Activated T-cell treated with anti-CD3 and anti-CD28 coated beads, Interleukin-2, amount 50 U/mL, for 24 hours (primary cell): ENCODE measurements at regions not wholly inside any gene's neighbourhood (a gene's known extent, or its start where the extent isn't known, plus 50 kb on each side); places are given as distances from the start of the nearest gene placed in this dataset.

Experiments used
- DNase-seq: peaks from one replicate; pipeline ENCODE4 v3.0.0-alpha.2; 2020
- H3K27ac Mint-ChIP-seq: 2 replicates; pipeline ENCODE4 v1.8.0; 2020; ENCODE audit warnings: mild to moderate bottlenecking, mixed read lengths
- H3K27me3 Mint-ChIP-seq: 2 replicates; pipeline ENCODE4 v1.8.0; 2020; ENCODE audit warnings: mixed read lengths
- H3K36me3 Mint-ChIP-seq: 2 replicates; pipeline ENCODE4 v1.8.0; 2020; ENCODE audit warnings: low read depth, mixed read lengths
- H3K4me1 Mint-ChIP-seq: 2 replicates; pipeline ENCODE4 v1.8.0; 2020; ENCODE audit warnings: low read depth, mixed read lengths
- H3K4me3 Mint-ChIP-seq: 2 replicates; pipeline ENCODE4 v1.8.0; 2020; ENCODE audit warnings: mild to moderate bottlenecking, moderate library complexity, mixed read lengths
- H3K9me3 Mint-ChIP-seq: 2 replicates; pipeline ENCODE4 v1.8.0; 2020; ENCODE audit warnings: mixed read lengths

GRCh38 chrX:87727620-87728019 lies 210.0 kb downstream of the KLHL4 start:
- Mint-ChIP-seq H3K4me3 (no peak overlapping the region), H3K4me1 (no peaks in the 10 kb centered on the region), H3K9me3 (no peaks in the 10 kb centered on the region), H3K27me3 (peaks cover 4% of the 10 kb centered on the region), H3K36me3 (no peaks in the 10 kb centered on the region), H3K27ac (no peak overlapping the region)
- DNase-seq = no peak

- no peaks in the 10 kb centered on the region for H3K4me1 Mint-ChIP-seq
Measured at GRCh38 chrX:87728024-87728423, 210.4 kb downstream of the KLHL4 start.

DNA sequence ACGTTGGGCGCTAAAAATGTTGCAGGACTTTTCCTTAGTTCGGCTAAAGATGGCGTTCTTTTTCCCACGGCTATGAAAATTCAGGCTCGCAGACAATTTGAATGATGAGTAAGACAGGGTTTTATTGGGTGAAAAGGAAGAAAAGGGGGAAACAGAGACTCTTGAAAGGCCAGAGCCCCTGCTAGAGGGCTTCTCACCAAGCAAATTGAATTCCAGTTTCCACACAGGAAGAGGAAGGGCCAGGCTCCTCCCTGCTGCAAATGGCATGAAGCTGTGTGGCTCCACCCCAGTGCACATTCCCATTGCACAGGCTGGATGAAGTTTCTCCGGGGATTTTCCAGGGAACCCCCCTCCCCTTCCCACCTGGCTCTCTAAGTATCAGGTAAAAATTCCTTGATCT lies 210.9 kb downstream of the KLHL4 start:
- no peak overlapping the region for H3K4me3 Mint-ChIP-seq
- no peak overlapping the region for H3K27ac Mint-ChIP-seq
- H3K36me3 Mint-ChIP-seq = no peaks in the 10 kb centered on the region
- no peak for DNase-seq
- H3K4me1 Mint-ChIP-seq = no peaks in the 10 kb centered on the region
- no peaks in the 10 kb centered on the region for H3K9me3 Mint-ChIP-seq
- H3K27me3 Mint-ChIP-seq = peaks cover 6% of the 10 kb centered on the region

More at GRCh38 chrX:87728024-87728423, 210.4 kb downstream of the KLHL4 start:
- no peaks in the 10 kb centered on the region for H3K9me3 Mint-ChIP-seq
- no peaks in the 10 kb centered on the region for H3K36me3 Mint-ChIP-seq
- peaks cover 4% of the 10 kb centered on the region for H3K27me3 Mint-ChIP-seq
- no peak for DNase-seq
- no peak overlapping the region for H3K4me3 Mint-ChIP-seq
- no peak overlapping the region for H3K27ac Mint-ChIP-seq

- Mint-ChIP-seq H3K4me1 (no peaks in the 10 kb centered on the region), H3K27me3 (peaks cover 9% of the 10 kb centered on the region), H3K27ac (no peak overlapping the region), H3K4me3 (no peak overlapping the region), H3K36me3 (no peaks in the 10 kb centered on the region), H3K9me3 (no peaks in the 10 kb centered on the region)
- no peak for DNase-seq
Measured at GRCh38 chrX:87732133-87732532, 214.5 kb downstream of the KLHL4 start.

- H3K36me3 Mint-ChIP-seq = no peaks in the 10 kb centered on the region
- no peak for DNase-seq
- no peaks in the 10 kb centered on the region for H3K9me3 Mint-ChIP-seq
- no peaks in the 10 kb centered on the region for H3K4me1 Mint-ChIP-seq
- H3K4me3 Mint-ChIP-seq = no peak overlapping the region
- H3K27ac Mint-ChIP-seq = no peak overlapping the region
- peaks cover 12% of the 10 kb centered on the region for H3K27me3 Mint-ChIP-seq
Measured at GRCh38 chrX:87736576-87736975, 219.0 kb downstream of the KLHL4 start.

DNA sequence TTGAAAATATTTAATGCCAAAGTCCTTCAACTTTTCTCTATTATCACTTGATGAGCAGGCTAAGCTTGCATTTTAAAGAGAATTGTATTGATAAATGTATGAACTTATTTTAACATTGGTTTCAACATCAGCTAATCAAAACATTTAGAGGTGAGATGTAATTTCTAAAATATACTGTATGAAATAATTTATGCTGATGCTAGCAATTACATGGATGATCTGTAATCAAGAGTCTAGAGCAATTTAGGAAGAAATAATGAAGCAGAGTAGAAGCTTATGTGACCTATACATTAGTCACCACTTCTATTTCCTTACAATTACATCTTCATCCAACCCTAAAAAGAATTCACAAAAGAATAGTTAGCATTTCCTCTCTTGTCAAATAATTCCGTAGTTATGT lies 226.8 kb downstream of the KLHL4 start:
- H3K4me3 Mint-ChIP-seq = no peak overlapping the region
- no peaks in the 10 kb centered on the region for H3K36me3 Mint-ChIP-seq
- H3K27me3 Mint-ChIP-seq = peaks cover 3% of the 10 kb centered on the region
- no peaks in the 10 kb centered on the region for H3K9me3 Mint-ChIP-seq
- DNase-seq = no peak
- H3K4me1 Mint-ChIP-seq = no peaks in the 10 kb centered on the region
- H3K27ac Mint-ChIP-seq = no peak overlapping the region

GRCh38 chrX:87755493-87755892 lies 237.9 kb downstream of the KLHL4 start:
- Mint-ChIP-seq H3K4me3 (no peak overlapping the region), H3K9me3 (peaks cover 16% of the 10 kb centered on the region), H3K27me3 (no peaks in the 10 kb centered on the region), H3K36me3 (no peaks in the 10 kb centered on the region), H3K27ac (no peak overlapping the region), H3K4me1 (no peaks in the 10 kb centered on the region)
- no peak for DNase-seq

DNA sequence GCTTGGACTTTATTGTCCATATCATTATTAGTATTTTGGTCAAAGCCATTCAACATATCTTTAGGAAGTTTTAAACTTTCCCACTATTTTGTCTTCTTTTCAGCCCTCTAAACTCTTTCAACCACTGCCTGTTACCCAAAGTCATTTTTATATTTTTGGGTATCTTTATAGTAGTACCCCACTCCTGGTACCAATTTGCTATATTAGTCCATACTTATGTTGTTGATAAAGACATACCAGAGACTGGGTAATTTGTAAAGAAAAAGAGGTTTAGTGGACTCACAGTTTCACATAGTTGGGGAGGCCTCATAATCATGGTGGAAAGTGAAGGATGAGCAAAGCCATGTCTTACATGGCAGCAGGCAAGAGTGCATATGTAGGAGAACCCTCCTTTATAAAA lies 271.4 kb downstream of the KLHL4 start:
- no peak for DNase-seq
- Mint-ChIP-seq H3K27ac (no peak overlapping the region), H3K36me3 (no peaks in the 10 kb centered on the region), H3K27me3 (no peaks in the 10 kb centered on the region), H3K4me3 (no peak overlapping the region), H3K9me3 (peaks cover 20% of the 10 kb centered on the region), H3K4me1 (no peaks in the 10 kb centered on the region)

DNA sequence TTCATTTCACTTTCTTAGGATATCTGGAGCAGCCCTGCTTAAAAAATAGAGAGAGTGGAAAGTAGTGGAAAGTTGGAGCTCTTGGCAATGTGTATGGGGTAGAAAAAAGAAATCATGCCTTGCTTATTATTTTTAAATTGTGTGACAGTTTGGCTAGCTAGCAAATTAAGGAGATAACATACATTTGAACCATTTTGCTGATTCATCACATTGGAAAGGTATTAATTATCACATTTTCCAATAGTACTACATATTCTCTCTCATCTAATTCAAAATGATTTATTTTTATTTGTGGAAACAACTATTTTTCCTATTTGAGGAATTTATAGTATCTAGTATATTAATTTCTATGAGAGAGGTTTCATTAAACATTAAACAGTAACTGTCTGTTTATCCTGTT lies 280.4 kb downstream of the KLHL4 start:
- Mint-ChIP-seq H3K27ac (no peak overlapping the region), H3K4me1 (no peaks in the 10 kb centered on the region), H3K27me3 (peaks cover 11% of the 10 kb centered on the region), H3K36me3 (no peaks in the 10 kb centered on the region), H3K9me3 (no peaks in the 10 kb centered on the region), H3K4me3 (no peak overlapping the region)
- DNase-seq = no peak

- no peaks in the 10 kb centered on the region for H3K4me1 Mint-ChIP-seq
- H3K27ac Mint-ChIP-seq = no peak overlapping the region
- no peaks in the 10 kb centered on the region for H3K27me3 Mint-ChIP-seq
- no peak overlapping the region for H3K4me3 Mint-ChIP-seq
- DNase-seq = no peak
- H3K36me3 Mint-ChIP-seq = no peaks in the 10 kb centered on the region
- H3K9me3 Mint-ChIP-seq = no peaks in the 10 kb centered on the region
Measured at GRCh38 chrX:87805829-87806490, 288.4 kb downstream of the KLHL4 start.

DNA sequence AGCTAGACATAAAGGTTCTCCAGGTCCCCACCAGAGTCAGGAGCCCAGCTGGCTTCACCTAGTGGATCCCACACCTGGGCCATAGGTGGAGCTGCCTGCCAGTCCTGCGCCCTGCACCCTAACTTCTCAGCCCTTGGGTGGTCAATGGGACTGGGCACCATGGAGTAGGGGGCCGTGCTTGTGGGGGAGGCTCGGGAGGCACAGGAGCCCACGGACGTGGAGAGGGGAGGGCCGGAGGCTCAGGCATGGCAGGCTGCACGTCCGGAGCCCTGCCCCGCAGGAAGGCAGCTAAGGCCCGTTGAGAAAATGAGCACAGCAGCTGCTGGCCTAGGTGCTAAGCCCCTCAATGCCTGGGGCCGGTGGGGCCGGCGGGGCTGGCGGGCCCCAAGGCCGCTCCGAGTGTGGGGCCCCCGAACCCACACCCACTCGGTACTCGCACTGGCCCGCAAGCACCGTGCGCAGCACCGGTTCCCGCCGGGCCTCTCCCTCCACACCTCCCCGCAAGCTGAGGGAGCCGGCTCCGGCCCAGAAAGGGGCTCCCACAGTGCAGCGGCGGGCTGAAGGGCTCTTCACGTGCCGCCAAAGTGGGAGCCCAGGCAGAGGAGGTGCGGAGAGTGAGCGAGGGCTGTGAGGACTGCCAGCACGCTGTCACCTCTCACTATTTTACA lies 291.1 kb downstream of the KLHL4 start:
- Mint-ChIP-seq H3K36me3 (no peaks in the 10 kb centered on the region), H3K27ac (no peak overlapping the region), H3K4me3 (no peak overlapping the region), H3K9me3 (no peaks in the 10 kb centered on the region), H3K27me3 (peaks cover 3% of the 10 kb centered on the region), H3K4me1 (no peaks in the 10 kb centered on the region)
- DNase-seq = no peak

DNA sequence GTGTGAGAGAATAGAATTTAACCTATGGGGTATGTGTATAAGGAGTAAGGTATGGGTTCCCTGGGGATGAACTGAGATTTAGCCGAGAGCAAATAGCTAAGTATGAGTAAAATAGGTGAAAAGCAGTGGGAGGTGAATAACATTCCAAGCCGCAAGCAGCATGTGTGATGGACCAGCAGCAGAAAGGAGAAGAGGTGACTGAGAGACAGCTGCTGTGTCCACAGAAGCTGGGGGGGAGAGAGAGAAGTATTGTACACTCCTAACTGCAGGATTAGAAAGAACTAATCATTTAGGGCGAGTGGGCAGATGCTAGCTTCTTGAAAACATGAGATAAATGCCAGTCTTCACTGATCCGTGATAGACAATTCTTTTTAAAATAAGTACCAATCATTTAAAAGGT lies 296.0 kb downstream of the KLHL4 start:
- H3K36me3 Mint-ChIP-seq = no peaks in the 10 kb centered on the region
- H3K9me3 Mint-ChIP-seq = no peaks in the 10 kb centered on the region
- peaks cover 4% of the 10 kb centered on the region for H3K27me3 Mint-ChIP-seq
- H3K4me3 Mint-ChIP-seq = no peak overlapping the region
- no peak for DNase-seq
- no peaks in the 10 kb centered on the region for H3K4me1 Mint-ChIP-seq
- no peak overlapping the region for H3K27ac Mint-ChIP-seq

DNA sequence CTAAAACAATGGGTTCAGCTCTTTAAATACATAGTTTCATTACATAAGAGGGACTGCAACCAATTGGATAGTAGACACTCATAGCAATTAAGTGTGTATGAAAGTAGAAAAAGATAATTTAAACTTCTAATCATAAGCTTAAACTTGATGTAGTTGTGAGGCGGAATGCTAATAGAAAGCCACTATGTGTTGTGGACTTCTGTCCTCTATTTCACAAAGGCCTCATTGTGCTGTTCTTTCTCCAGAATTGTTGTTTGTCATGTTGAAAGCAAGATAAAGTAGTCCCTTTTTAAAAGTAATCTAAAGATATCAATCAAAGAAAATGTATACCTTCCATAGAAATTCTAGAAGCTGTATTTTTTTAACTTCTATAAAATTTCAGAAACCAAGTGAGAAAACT lies 329.4 kb downstream of the KLHL4 start:
- no peaks in the 10 kb centered on the region for H3K4me1 Mint-ChIP-seq
- H3K27ac Mint-ChIP-seq = no peak overlapping the region

GRCh38 chrX:87873347-87873941 lies 355.8 kb downstream of the KLHL4 start:
- DNase-seq = no peak
- Mint-ChIP-seq H3K27ac (no peak overlapping the region), H3K36me3 (no peaks in the 10 kb centered on the region), H3K4me3 (no peak overlapping the region), H3K9me3 (no peaks in the 10 kb centered on the region), H3K27me3 (peaks cover 10% of the 10 kb centered on the region), H3K4me1 (peaks cover 10% of the 10 kb centered on the region)

More for the DNA sequence above, 329.4 kb downstream of the KLHL4 start:
- no peak for DNase-seq
- Mint-ChIP-seq H3K27me3 (peaks cover 8% of the 10 kb centered on the region), H3K4me3 (no peak overlapping the region), H3K9me3 (peaks cover 5% of the 10 kb centered on the region), H3K36me3 (no peaks in the 10 kb centered on the region)

DNA sequence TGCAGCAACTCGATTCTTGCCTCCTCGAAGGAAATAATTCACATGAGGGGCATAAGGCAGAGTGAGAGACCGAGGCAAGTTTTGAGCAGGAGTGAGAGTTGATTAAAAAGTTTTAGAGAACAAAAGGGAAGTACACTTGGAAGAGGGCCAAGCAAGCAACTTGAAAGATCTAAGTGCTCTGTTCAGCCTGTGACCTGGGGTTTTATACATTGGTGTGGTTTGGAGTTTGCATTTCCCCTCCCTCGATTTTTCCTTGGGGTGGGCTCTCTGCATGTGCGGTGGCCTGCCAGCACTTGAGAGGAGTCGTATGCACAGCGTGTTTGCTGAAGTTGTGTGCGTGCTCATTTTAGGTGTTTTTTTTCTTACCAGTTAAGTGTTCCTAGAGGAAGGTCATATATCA lies 356.4 kb downstream of the KLHL4 start:
- DNase-seq = no peak
- no peak overlapping the region for H3K27ac Mint-ChIP-seq
- H3K4me1 Mint-ChIP-seq = peaks cover 10% of the 10 kb centered on the region
- H3K4me3 Mint-ChIP-seq = no peak overlapping the region
- peaks cover 9% of the 10 kb centered on the region for H3K27me3 Mint-ChIP-seq
- H3K36me3 Mint-ChIP-seq = no peaks in the 10 kb centered on the region
- H3K9me3 Mint-ChIP-seq = no peaks in the 10 kb centered on the region
